H9 (cell line): ENCODE measurements at regions not wholly inside any gene's neighbourhood (a gene's known extent, or its start where the extent isn't known, plus 50 kb on each side); places are given as distances from the start of the nearest gene placed in this dataset.

ENCODE experiments used
- DNase-seq: peaks from one replicate; pipeline ENCODE4 v3.0.0-alpha.2; 2017
- H2AFZ ChIP-seq: one replicate; pipeline ENCODE4 v1.6.1; 2013; ENCODE audit warnings: mild to moderate bottlenecking, low read length, control low read depth, moderate library complexity
- H2AK5ac ChIP-seq: 2 replicates; pipeline ENCODE4 v1.6.1; 2013; ENCODE audit warnings: low read length, control low read depth, mixed read lengths; ENCODE audit not compliant: insufficient read length
- H2BK120ac ChIP-seq: one replicate; pipeline ENCODE4 v1.6.1; 2013; ENCODE audit warnings: low read depth, mild to moderate bottlenecking, low read length, control low read depth, inconsistent platforms; ENCODE audit not compliant: poor library complexity, severe bottlenecking
- H2BK12ac ChIP-seq: 2 replicates; pipeline ENCODE4 v1.6.1; 2013; ENCODE audit warnings: low read length, control low read depth, mixed read lengths, low read depth; ENCODE audit not compliant: insufficient read length
- H2BK15ac ChIP-seq: 2 replicates; pipeline ENCODE4 v1.6.1; 2013; ENCODE audit warnings: low read depth, low read length, control low read depth
- H2BK20ac ChIP-seq: one replicate; pipeline ENCODE4 v1.6.1; 2013; ENCODE audit warnings: low read depth, mild to moderate bottlenecking, low read length, control low read depth, inconsistent platforms; ENCODE audit not compliant: poor library complexity, severe bottlenecking
- H2BK5ac ChIP-seq: 2 replicates; pipeline ENCODE4 v1.6.1; 2013; ENCODE audit warnings: low read length, control low read depth, mixed read lengths; ENCODE audit not compliant: insufficient read length
- H3K14ac ChIP-seq: 2 replicates; pipeline ENCODE4 v1.6.1; 2013; ENCODE audit warnings: low read length, control low read depth; ENCODE audit not compliant: insufficient read depth
- H3K18ac ChIP-seq: 2 replicates; pipeline ENCODE4 v1.6.1; 2013; ENCODE audit warnings: low read depth, mild to moderate bottlenecking, mixed read lengths, low read length, control low read depth; ENCODE audit not compliant: insufficient read length
- H3K23ac ChIP-seq: 2 replicates; pipeline ENCODE4 v1.6.1; 2013; ENCODE audit warnings: low read length, control low read depth, mixed read lengths, low read depth; ENCODE audit not compliant: insufficient read length
- H3K23me2 ChIP-seq: 2 replicates; pipeline ENCODE4 v1.6.1; 2013; ENCODE audit warnings: low read depth, mild to moderate bottlenecking, mixed read lengths, low read length, control low read depth; ENCODE audit not compliant: insufficient read length, poor library complexity, severe bottlenecking
- H3K27ac ChIP-seq: 2 replicates; pipeline ENCODE4 v1.5.1; 2013; ENCODE audit warnings: low read length, control low read depth, mixed read lengths, low read depth; ENCODE audit not compliant: insufficient read length
- H3K27me3 ChIP-seq: 2 replicates; pipeline ENCODE4 v1.6.1; 2013; ENCODE audit warnings: low read length, control low read depth, inconsistent platforms; ENCODE audit not compliant: insufficient read depth
- H3K4ac ChIP-seq: 2 replicates; pipeline ENCODE4 v1.6.1; 2013; ENCODE audit warnings: low read depth, mild to moderate bottlenecking, control low read depth, inconsistent platforms, low read length, moderate library complexity
- H3K4me1 ChIP-seq: 2 replicates; pipeline ENCODE4 v1.6.1; 2013; ENCODE audit warnings: low read length, control low read depth, inconsistent platforms; ENCODE audit not compliant: insufficient read depth
- H3K4me2 ChIP-seq: 2 replicates; pipeline ENCODE4 v1.6.1; 2013; ENCODE audit warnings: low read length, control low read depth, mixed read lengths; ENCODE audit not compliant: insufficient read length, insufficient read depth
- H3K56ac ChIP-seq: 2 replicates; pipeline ENCODE4 v1.6.1; 2013; ENCODE audit warnings: low read depth, mild to moderate bottlenecking, mixed read lengths, low read length, control low read depth; ENCODE audit not compliant: insufficient read length
- H3K79me1 ChIP-seq: 2 replicates; pipeline ENCODE4 v1.6.1; 2013; ENCODE audit warnings: low read depth, mild to moderate bottlenecking, moderate library complexity, low read length, control low read depth, inconsistent platforms; ENCODE audit not compliant: insufficient read depth, poor library complexity, severe bottlenecking
- H3K79me2 ChIP-seq: 2 replicates; pipeline ENCODE4 v1.6.1; 2013; ENCODE audit warnings: low read length, control low read depth, inconsistent platforms; ENCODE audit not compliant: insufficient read depth
- H3K9ac ChIP-seq: 2 replicates; pipeline ENCODE4 v1.6.1; 2013; ENCODE audit warnings: low read length, control low read depth, mixed read lengths; ENCODE audit not compliant: insufficient read length; ENCODE audit errors: extremely low read depth
- H3K9me3 ChIP-seq: one replicate; pipeline ENCODE4 v1.6.1; 2013; ENCODE audit warnings: low read depth, low read length, inconsistent platforms; ENCODE audit not compliant: control insufficient read depth
- H3T11ph ChIP-seq: one replicate; pipeline ENCODE4 v1.6.1; 2013; ENCODE audit warnings: mild to moderate bottlenecking, low read length, control low read depth, inconsistent platforms
- H4K20me1 ChIP-seq: one replicate; pipeline ENCODE4 v1.6.1; 2013; ENCODE audit not compliant: control insufficient read depth, insufficient read length, insufficient read depth
- H4K5ac ChIP-seq: 2 replicates; pipeline ENCODE4 v1.6.1; 2013; ENCODE audit warnings: low read depth, mild to moderate bottlenecking, mixed read lengths, low read length, control low read depth; ENCODE audit not compliant: insufficient read length
- H4K8ac ChIP-seq: replicated peaks from 2 replicates; pipeline ENCODE4 v1.6.1; 2013; ENCODE audit warnings: low read length, control low read depth, mixed read lengths, low read depth; ENCODE audit not compliant: insufficient read length
- H4K91ac ChIP-seq: 2 replicates; pipeline ENCODE4 v1.6.1; 2013; ENCODE audit warnings: low read depth, mild to moderate bottlenecking, moderate library complexity, mixed read lengths, low read length, control low read depth; ENCODE audit not compliant: insufficient read length
- H3K27ac Mint-ChIP-seq, 3 experiments: 2 replicates in 2 of 3; 3 replicates in 1 of 3; pipeline ENCODE4 v1.8.0; 2020 to 2021; ENCODE audit warnings: mixed read lengths in 3 of 3, mild to moderate bottlenecking in 1 of 3, moderate library complexity in 1 of 3
- H3K27me3 Mint-ChIP-seq: 2 replicates; pipeline ENCODE4 v1.8.0; 2021; ENCODE audit warnings: low read depth, mild to moderate bottlenecking, moderate library complexity, mixed read lengths
- H3K36me3 Mint-ChIP-seq, 3 experiments: 2 replicates in 2 of 3; 3 replicates in 1 of 3; pipeline ENCODE4 v1.8.0; 2020 to 2021; ENCODE audit warnings: low read depth in 3 of 3, mixed read lengths in 3 of 3; ENCODE audit not compliant: insufficient read depth in 1 of 3
- H3K4me1 Mint-ChIP-seq, 2 experiments: 2 replicates each; pipeline ENCODE4 v1.8.0; 2020; ENCODE audit warnings: mixed read lengths in 2 of 2
- H3K4me3 Mint-ChIP-seq, 2 experiments: 2 replicates in 1 of 2; 3 replicates in 1 of 2; pipeline ENCODE4 v1.8.0; 2020 to 2021; ENCODE audit warnings: mild to moderate bottlenecking in 2 of 2, mixed read lengths in 2 of 2, moderate library complexity in 1 of 2
- H3K9me3 Mint-ChIP-seq, 2 experiments: 2 replicates in 1 of 2; 3 replicates in 1 of 2; pipeline ENCODE4 v1.8.0; 2020; ENCODE audit warnings: mild to moderate bottlenecking in 2 of 2, mixed read lengths in 2 of 2, moderate library complexity in 1 of 2
- CTCF ChIP-seq: fragments of 200-600 bp; sonication (generic); conservative IDR thresholded peaks from 3 replicates; pipeline ENCODE4 v1.8.0; 2021; ENCODE audit warnings: antibody characterized with exemption, mild to moderate bottlenecking
- WGBS: extraction: QIAGEN DNeasy Blood & Tissue Kit; methylation state at CpG from one replicate; pipeline ENCODE4 v1.1.7; 2013; ENCODE audit warnings: missing lambda C conversion rate, low lambda C conversion rate, mixed read lengths; ENCODE audit not compliant: insufficient read length; ENCODE audit errors: extremely low coverage; 5-methylcytosine and 5-hydroxymethylcytosine counted together

- Mint-ChIP-seq H3K27me3 (no peaks in the 10 kb centered on the region), H3K4me1 (peaks cover 5 to 16% of the 10 kb centered on the region in 2 experiments; a peak in 3 of 4 replicates), H3K9me3 (peaks cover 16 to 22% of the 10 kb centered on the region in 2 experiments; a peak in 4 of 5 replicates), H3K27ac (no peak overlapping the region), H3K4me3 (no peak overlapping the region), H3K36me3 (peaks cover 0 to 16% (median 0%) of the 10 kb centered on the region in 3 experiments; a peak in 3 of 7 replicates)
- no peaks in the 10 kb centered on the region for H4K20me1 ChIP-seq
- H3K27ac ChIP-seq, result no peak overlapping the region
- no peak overlapping the region for H3K18ac ChIP-seq
- no peak overlapping the region for H3T11ph ChIP-seq
- WGBS, result no CpG with 5 or more reads among the region's 3 CpGs
- H2BK120ac ChIP-seq, result no peak overlapping the region
- H3K9me3 ChIP-seq, result no peaks in the 10 kb centered on the region
- H3K23ac ChIP-seq, result no peak overlapping the region
- H4K5ac ChIP-seq, result no peak overlapping the region
- no peak overlapping the region for H2BK15ac ChIP-seq
- no peak overlapping the region for H2BK20ac ChIP-seq
- DNase-seq, result no peak
- no peaks in the 10 kb centered on the region for H3K79me2 ChIP-seq
- no peak for TF ChIP-seq CTCF
- H3K56ac ChIP-seq, result no peak overlapping the region
- H2AFZ ChIP-seq, result no peak overlapping the region
- H2BK5ac ChIP-seq, result no peak overlapping the region
- H3K4me1 ChIP-seq, result no peaks in the 10 kb centered on the region
- H3K14ac ChIP-seq, result no peak overlapping the region
- no peak overlapping the region for H3K9ac ChIP-seq
- H3K79me1 ChIP-seq, result no peaks in the 10 kb centered on the region
- no peak overlapping the region for H2BK12ac ChIP-seq
- no peak overlapping the region for H4K91ac ChIP-seq
- no peaks in the 10 kb centered on the region for H3K23me2 ChIP-seq
- no peaks in the 10 kb centered on the region for H3K27me3 ChIP-seq
- no peak overlapping the region for H3K4ac ChIP-seq
- H2AK5ac ChIP-seq, result no peak overlapping the region
- no peak overlapping the region for H3K4me2 ChIP-seq
- H4K8ac ChIP-seq, result no peak overlapping the region
These were observed 472.2 kb downstream of the TDRD3 start for GRCh38 chr13:60869225-60869624.
